Breast epithelium (tissue), 3 donors: ENCODE measurements at regions not wholly inside any gene's neighbourhood (a gene's known extent, or its start where the extent isn't known, plus 50 kb on each side); places are given as distances from the start of the nearest gene placed in this dataset.

Source experiments
- CTCF ChIP-seq, 3 donors: fragments of 450-650 bp; IDR thresholded peaks; one replicate each; pipeline ENCODE4 v1.5.1; 2016 to 2017; ENCODE audit warnings: antibody characterized with exemption in 3 of 3, mild to moderate bottlenecking in 3 of 3, moderate library complexity in 3 of 3
- POLR2A ChIP-seq: fragments of 450-650 bp; IDR thresholded peaks from one replicate; pipeline ENCODE4 v1.6.1; 2016; ENCODE audit warnings: antibody characterized with exemption, mild to moderate bottlenecking, moderate library complexity
- POLR2AphosphoS5 ChIP-seq, 3 donors: sonication (generic); formaldehyde crosslinking; IDR thresholded peaks; one replicate each; pipeline ENCODE4 v1.6.1; 2017; ENCODE audit warnings: antibody characterized with exemption in 3 of 3

GRCh38 chr17:5786510-5786875 is 202.2 kb upstream of the NLRP1 start:
- TF ChIP-seq CTCF (IDR thresholded peaks at IDR 0.05) (no peak), POLR2A (no peak), POLR2AphosphoS5 (IDR thresholded peaks at IDR 0.05) (no peak)
